Astrocyte (in vitro differentiated cells and primary cell): ENCODE measurements at regions not wholly inside any gene's neighbourhood (a gene's known extent, or its start where the extent isn't known, plus 50 kb on each side); places are given as distances from the start of the nearest gene placed in this dataset.

Experiments
- DNase-seq: peaks from one replicate; pipeline ENCODE4 v3.0.0-alpha.2; 2010; ENCODE audit warnings: low read depth
- FAIRE-seq: peaks from 2 replicates; lab custom pipeline; 2011; peaks lifted over from hg19 to GRCh38; lab: Jason Lieb, UNC
- H2AFZ ChIP-seq: 2 replicates; pipeline ENCODE4 v1.6.0; 2012; ENCODE audit warnings: low read depth, low read length, inconsistent platforms
- H3K27ac ChIP-seq: 2 replicates; pipeline ENCODE4 v1.5.1; 2011; ENCODE audit warnings: low read depth, low read length, inconsistent platforms
- H3K27me3 ChIP-seq: 2 replicates; pipeline ENCODE4 v1.6.0; 2011; ENCODE audit warnings: low read length, inconsistent platforms; ENCODE audit not compliant: insufficient read depth
- H3K36me3 ChIP-seq: 2 replicates; pipeline ENCODE4 v1.5.1; 2011; ENCODE audit warnings: low read length, inconsistent platforms; ENCODE audit not compliant: insufficient read depth
- H3K4me1 ChIP-seq: 2 replicates; pipeline ENCODE4 v1.5.1; 2011; ENCODE audit warnings: low read length, inconsistent platforms; ENCODE audit not compliant: insufficient read depth
- H3K4me2 ChIP-seq: 2 replicates; pipeline ENCODE4 v1.6.0; 2012; ENCODE audit warnings: low read length, inconsistent platforms
- H3K4me3 ChIP-seq: 2 replicates; pipeline ENCODE4 v1.5.1; 2011; ENCODE audit warnings: low read depth, mild to moderate bottlenecking, low read length, inconsistent platforms; ENCODE audit not compliant: insufficient read depth
- H3K79me2 ChIP-seq: 2 replicates; pipeline ENCODE4 v1.6.0; 2012; ENCODE audit warnings: mild to moderate bottlenecking, low read length, inconsistent platforms; ENCODE audit not compliant: insufficient read depth
- H3K9ac ChIP-seq: 2 replicates; pipeline ENCODE4 v1.6.0; 2012; ENCODE audit warnings: mild to moderate bottlenecking, low read length, inconsistent platforms
- H3K9me3 ChIP-seq: 2 replicates; pipeline ENCODE4 v1.5.1; 2012; ENCODE audit warnings: low read depth, mild to moderate bottlenecking, low read length, inconsistent platforms; ENCODE audit not compliant: insufficient read depth
- H4K20me1 ChIP-seq: 2 replicates; pipeline ENCODE4 v1.6.0; 2012; ENCODE audit warnings: low read length, inconsistent platforms; ENCODE audit not compliant: insufficient read depth
- H3K27ac Mint-ChIP-seq: one replicate; pipeline ENCODE4 v1.8.0; 2021; ENCODE audit warnings: mild to moderate bottlenecking, mixed read lengths; ENCODE audit not compliant: unreplicated experiment
- H3K27me3 Mint-ChIP-seq: one replicate; pipeline ENCODE4 v1.8.0; 2021; ENCODE audit warnings: low read depth, mixed read lengths; ENCODE audit not compliant: unreplicated experiment
- H3K36me3 Mint-ChIP-seq: one replicate; pipeline ENCODE4 v1.8.0; 2021; ENCODE audit warnings: low read depth, mixed read lengths; ENCODE audit not compliant: unreplicated experiment
- H3K4me1 Mint-ChIP-seq: one replicate; pipeline ENCODE4 v1.8.0; 2021; ENCODE audit warnings: low read depth, mixed read lengths; ENCODE audit not compliant: unreplicated experiment
- H3K4me3 Mint-ChIP-seq: one replicate; pipeline ENCODE4 v1.8.0; 2021; ENCODE audit warnings: mild to moderate bottlenecking, moderate library complexity, mixed read lengths; ENCODE audit not compliant: unreplicated experiment
- H3K9me3 Mint-ChIP-seq: one replicate; pipeline ENCODE4 v1.8.0; 2021; ENCODE audit warnings: mild to moderate bottlenecking, mixed read lengths; ENCODE audit not compliant: unreplicated experiment
- EZH2 ChIP-seq: IDR thresholded peaks from 2 replicates; pipeline ENCODE4 v1.6.1; 2012; ENCODE audit warnings: mild to moderate bottlenecking, low read length, inconsistent platforms; ENCODE audit not compliant: insufficient read depth
- TF ChIP-seq, protein P1 (sequence below): IDR thresholded peaks from 2 replicates; pipeline ENCODE4 v1.5.1; 2011; ENCODE audit warnings: low read depth, mild to moderate bottlenecking, inconsistent platforms, low read length, moderate library complexity; ENCODE audit not compliant: insufficient read depth

DNA sequence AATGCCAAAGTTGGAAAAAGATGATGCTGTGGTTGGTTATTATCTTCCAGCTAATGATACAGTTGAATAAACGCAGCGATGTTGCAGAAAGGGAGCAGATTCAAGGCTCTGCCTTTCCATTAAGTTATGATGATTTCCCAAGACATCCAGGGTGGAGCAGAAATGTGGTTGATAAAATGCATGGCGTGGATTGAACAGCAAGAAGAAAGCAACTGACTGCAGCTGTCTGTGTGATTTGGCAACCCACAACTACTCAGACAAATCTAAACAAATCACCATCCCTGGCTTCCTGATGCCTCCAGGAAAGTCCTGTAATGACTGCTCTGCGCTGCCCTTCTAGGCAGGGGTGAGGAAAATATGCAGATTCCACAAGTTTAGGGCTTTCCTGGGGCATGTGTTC, 166.3 kb downstream of the NRP2 start:
- H3K4me3 Mint-ChIP-seq, result no peak overlapping the region

More for the DNA sequence above, 166.3 kb downstream of the NRP2 start:
- Histone ChIP-seq H3K4me3 (no peak overlapping the region), H3K9ac (no peak overlapping the region), H2AFZ (no peak overlapping the region), H3K27ac (no peak overlapping the region), H3K27me3 (peaks cover 12% of the 10 kb centered on the region), H4K20me1 (no peaks in the 10 kb centered on the region), H3K4me2 (no peak overlapping the region), H3K4me1 (no peaks in the 10 kb centered on the region), H3K9me3 (no peaks in the 10 kb centered on the region), H3K36me3 (no peaks in the 10 kb centered on the region), H3K79me2 (no peaks in the 10 kb centered on the region)
- no peak for FAIRE-seq
- peaks cover 19% of the 10 kb centered on the region for H3K27me3 Mint-ChIP-seq
- no peaks in the 10 kb centered on the region for H3K9me3 Mint-ChIP-seq
- H3K36me3 Mint-ChIP-seq, result no peaks in the 10 kb centered on the region
- H3K4me1 Mint-ChIP-seq, result peaks cover 8% of the 10 kb centered on the region
- DNase-seq, result peak; percentile 56
- no peak overlapping the region for H3K27ac Mint-ChIP-seq
- TF ChIP-seq, protein P1, sequence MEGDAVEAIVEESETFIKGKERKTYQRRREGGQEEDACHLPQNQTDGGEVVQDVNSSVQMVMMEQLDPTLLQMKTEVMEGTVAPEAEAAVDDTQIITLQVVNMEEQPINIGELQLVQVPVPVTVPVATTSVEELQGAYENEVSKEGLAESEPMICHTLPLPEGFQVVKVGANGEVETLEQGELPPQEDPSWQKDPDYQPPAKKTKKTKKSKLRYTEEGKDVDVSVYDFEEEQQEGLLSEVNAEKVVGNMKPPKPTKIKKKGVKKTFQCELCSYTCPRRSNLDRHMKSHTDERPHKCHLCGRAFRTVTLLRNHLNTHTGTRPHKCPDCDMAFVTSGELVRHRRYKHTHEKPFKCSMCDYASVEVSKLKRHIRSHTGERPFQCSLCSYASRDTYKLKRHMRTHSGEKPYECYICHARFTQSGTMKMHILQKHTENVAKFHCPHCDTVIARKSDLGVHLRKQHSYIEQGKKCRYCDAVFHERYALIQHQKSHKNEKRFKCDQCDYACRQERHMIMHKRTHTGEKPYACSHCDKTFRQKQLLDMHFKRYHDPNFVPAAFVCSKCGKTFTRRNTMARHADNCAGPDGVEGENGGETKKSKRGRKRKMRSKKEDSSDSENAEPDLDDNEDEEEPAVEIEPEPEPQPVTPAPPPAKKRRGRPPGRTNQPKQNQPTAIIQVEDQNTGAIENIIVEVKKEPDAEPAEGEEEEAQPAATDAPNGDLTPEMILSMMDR, result no peak
- TF ChIP-seq EZH2, result no peak
